MM.1S (cell line): ENCODE measurements at regions not wholly inside any gene's neighbourhood (a gene's known extent, or its start where the extent isn't known, plus 50 kb on each side); places are given as distances from the start of the nearest gene placed in this dataset.
"Not testable (repeated sequence)": the region's sequence is repeated elsewhere in the genome, so short reads cannot be mapped to it uniquely, and the experiment has no call there.

Experiments
- CTCF ChIP-seq: fragments of 300-600 bp; sonication (generic); IDR thresholded peaks from 2 replicates; pipeline ENCODE4 v1.5.1; 2016; ENCODE audit warnings: antibody characterized with exemption, low read length, mixed read lengths
- EZH2 ChIP-seq: fragments of 300-600 bp; sonication (generic); optimal IDR thresholded peaks from 2 replicates; pipeline ENCODE3; 2017; ENCODE audit warnings: low read depth, mild to moderate bottlenecking, antibody characterized with exemption, low read length, mixed read lengths

GRCh38 chr22:34625892-34626291 is 440.1 kb upstream of the ISX start:
- not testable (repeated sequence) for TF ChIP-seq EZH2, CTCF
